Testis (tissue), 2 donors: ENCODE measurements at regions not wholly inside any gene's neighbourhood (a gene's known extent, or its start where the extent isn't known, plus 50 kb on each side); places are given as distances from the start of the nearest gene placed in this dataset.

Experiments used
- CTCF ChIP-seq, 3 experiments: fragments of 450-650 bp in 2 of 3; fragments of 200-600 bp in 1 of 3; sonication (generic) in 1 of 3; IDR thresholded peaks; one replicate each; pipeline ENCODE4 v1.5.1; 2016 to 2019; ENCODE audit warnings: antibody characterized with exemption in 3 of 3, mild to moderate bottlenecking in 2 of 3, moderate library complexity in 1 of 3
- POLR2A ChIP-seq: fragments of 450-650 bp; IDR thresholded peaks from one replicate; pipeline ENCODE4 v1.6.1; 2017; ENCODE audit warnings: antibody characterized with exemption, mild to moderate bottlenecking, moderate library complexity

- TF ChIP-seq CTCF (IDR thresholded peaks at IDR 0.05) (no peak), POLR2A (no peak)
Observed at GRCh38 chr10:10368951-10369576, 648.6 kb upstream of the CELF2 start.
